Fibroblast of mammary gland (primary cell): ENCODE measurements at regions not wholly inside any gene's neighbourhood (a gene's known extent, or its start where the extent isn't known, plus 50 kb on each side); places are given as distances from the start of the nearest gene placed in this dataset.

Experiments used
- DNase-seq: peaks from one replicate; pipeline ENCODE4 v3.0.0-alpha.2; 2010; ENCODE audit warnings: low read depth
- H3K4me3 ChIP-seq: 2 replicates; pipeline ENCODE4 v1.5.1; 2011; ENCODE audit warnings: low read depth, mild to moderate bottlenecking, low read length, moderate library complexity; ENCODE audit not compliant: control insufficient read depth
- CTCF ChIP-seq: conservative IDR thresholded peaks from 2 replicates; pipeline ENCODE4 v1.5.1; 2011; ENCODE audit warnings: low read depth, low read length, inconsistent platforms; ENCODE audit not compliant: control insufficient read depth, insufficient read depth

DNA sequence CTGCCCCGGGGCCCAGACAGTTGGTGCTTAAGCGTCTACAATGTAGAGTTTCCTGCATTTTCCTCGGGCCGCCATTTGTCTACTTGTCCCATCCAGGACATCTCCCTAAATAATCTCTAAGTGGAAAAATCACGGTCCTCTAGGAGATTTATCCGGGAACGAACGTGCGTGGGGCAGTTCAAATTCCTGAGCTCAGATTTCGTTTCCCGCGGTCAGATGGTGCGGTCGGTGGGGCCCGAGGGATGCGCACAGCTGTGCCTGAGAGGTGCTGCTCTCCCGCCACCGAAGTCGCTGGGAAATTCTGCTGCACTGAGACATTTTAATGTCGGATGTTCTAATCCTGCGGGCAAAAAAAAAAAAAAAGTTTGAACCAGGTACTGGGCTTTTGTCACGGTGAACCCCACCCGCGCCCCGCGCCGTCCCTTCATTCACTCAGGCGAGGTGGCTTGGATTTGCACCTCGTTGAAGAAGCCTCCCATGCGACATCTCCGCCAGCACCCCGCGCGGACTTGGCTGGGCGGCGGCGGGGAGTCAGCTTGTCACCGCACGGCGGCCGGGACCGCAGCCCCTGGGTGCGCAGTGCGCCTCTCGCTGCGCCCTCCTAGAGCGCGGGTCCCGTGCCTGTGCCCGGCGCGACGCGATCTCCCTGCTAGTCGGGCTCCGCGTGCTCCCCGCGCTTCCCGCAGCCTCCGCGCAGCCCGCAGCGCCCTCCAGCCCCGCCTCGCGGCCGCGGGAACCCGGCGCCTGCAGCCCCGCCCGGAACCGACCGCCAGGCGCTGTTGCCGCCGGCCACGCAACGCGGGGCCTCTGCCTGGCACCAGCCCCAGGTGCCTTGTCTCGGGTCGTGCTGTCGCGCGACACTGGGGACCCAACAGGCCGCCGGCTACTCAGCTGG, 191.9 kb upstream of the TCF4 start:
- TF ChIP-seq CTCF = no peak
- H3K4me3 ChIP-seq = peak overlapping the region; percentile 56
- DNase-seq = peak; percentile 19

GRCh38 chr18:55778788-55779690, 191.0 kb upstream of the TCF4 start:
- peak overlapping the region; percentile 56 for H3K4me3 ChIP-seq
- no peak for TF ChIP-seq CTCF
- no peak for DNase-seq

GRCh38 chr18:55777666-55778304, 189.8 kb upstream of the TCF4 start:
- no peak overlapping the region for H3K4me3 ChIP-seq
- no peak for TF ChIP-seq CTCF
- DNase-seq = no peak

GRCh38 chr18:55775972-55776371, 188.0 kb upstream of the TCF4 start:
- no peak for DNase-seq
- TF ChIP-seq CTCF = peak; percentile 25
- H3K4me3 ChIP-seq = no peak overlapping the region

- H3K4me3 ChIP-seq = no peak overlapping the region
- DNase-seq = no peak
Observed at GRCh38 chr18:55774505-55774904, 186.5 kb upstream of the TCF4 start.

More at GRCh38 chr18:55774505-55774904, 186.5 kb upstream of the TCF4 start:
- no peak for TF ChIP-seq CTCF
